Cardiac fibroblast (primary cell): ENCODE measurements at regions not wholly inside any gene's neighbourhood (a gene's known extent, or its start where the extent isn't known, plus 50 kb on each side); places are given as distances from the start of the nearest gene placed in this dataset.

ENCODE experiments used
- DNase-seq, 2 donors: peaks; one replicate each; pipeline versions ENCODE4 v3.0.0 to v3.0.0-alpha.2; 2010; ENCODE audit warnings: low read depth in 2 of 2
- H3K4me3 ChIP-seq, 2 donors: replicated peaks in 1 of 2; 1 replicate in 1 of 2; 2 replicates in 1 of 2; pipeline ENCODE4 v1.5.1; 2011; ENCODE audit warnings: low read depth in 2 of 2, low read length in 2 of 2, mild to moderate bottlenecking in 2 of 2, moderate library complexity in 1 of 2
- CTCF ChIP-seq: IDR thresholded peaks from one replicate; pipeline ENCODE4 v1.5.1; 2011; ENCODE audit warnings: low read depth, mild to moderate bottlenecking, low read length, inconsistent platforms

DNA sequence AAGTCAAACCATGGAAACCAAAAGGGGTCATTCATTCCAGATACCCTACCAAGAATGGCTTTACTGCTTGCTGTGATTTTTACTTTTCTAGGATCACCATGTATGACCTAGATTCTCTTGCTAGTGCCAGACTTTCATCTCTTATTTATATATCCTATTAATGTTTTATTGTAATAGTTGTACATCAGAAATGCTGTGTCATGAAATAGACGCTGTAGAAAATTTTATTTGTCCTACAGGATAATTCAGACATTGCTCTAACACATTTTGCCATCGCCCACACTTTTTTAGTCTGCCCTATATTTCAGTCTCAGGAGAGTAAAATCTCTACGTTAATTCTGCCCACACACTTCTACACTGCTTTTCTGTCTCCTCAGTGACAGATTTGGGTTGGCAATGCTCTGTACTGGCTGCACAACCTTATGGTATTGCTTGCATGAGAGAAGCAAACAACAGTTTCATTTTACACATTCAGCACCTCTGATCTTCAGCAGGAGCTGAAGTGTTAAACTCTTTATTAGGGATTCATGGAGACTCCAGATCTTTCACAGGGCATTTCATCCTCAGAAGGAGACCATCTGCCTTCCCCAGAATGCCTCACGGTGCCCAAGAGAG, 871.8 kb upstream of the CHAC2 start:
- no peak overlapping the region for H3K4me3 ChIP-seq
- TF ChIP-seq CTCF, result no peak
- DNase-seq, result no peak

- no peak overlapping the region for H3K4me3 ChIP-seq
- no peak for DNase-seq
- no peak for TF ChIP-seq CTCF
Measured at GRCh38 chr2:52886556-52886955, 881.0 kb upstream of the CHAC2 start.

- no peak for DNase-seq
- H3K4me3 ChIP-seq, result no peak overlapping the region
- no peak for TF ChIP-seq CTCF
Measured at GRCh38 chr2:52884761-52885352, 882.7 kb upstream of the CHAC2 start.

GRCh38 chr2:52882974-52883373, 884.6 kb upstream of the CHAC2 start:
- no peak for DNase-seq
- H3K4me3 ChIP-seq, result no peak overlapping the region
- no peak for TF ChIP-seq CTCF

- no peak overlapping the region for H3K4me3 ChIP-seq
- TF ChIP-seq CTCF, result no peak
- peak in 1 of 2 donors; percentile 24 for DNase-seq
Measured at GRCh38 chr2:52881606-52882005, 886.0 kb upstream of the CHAC2 start.

DNA sequence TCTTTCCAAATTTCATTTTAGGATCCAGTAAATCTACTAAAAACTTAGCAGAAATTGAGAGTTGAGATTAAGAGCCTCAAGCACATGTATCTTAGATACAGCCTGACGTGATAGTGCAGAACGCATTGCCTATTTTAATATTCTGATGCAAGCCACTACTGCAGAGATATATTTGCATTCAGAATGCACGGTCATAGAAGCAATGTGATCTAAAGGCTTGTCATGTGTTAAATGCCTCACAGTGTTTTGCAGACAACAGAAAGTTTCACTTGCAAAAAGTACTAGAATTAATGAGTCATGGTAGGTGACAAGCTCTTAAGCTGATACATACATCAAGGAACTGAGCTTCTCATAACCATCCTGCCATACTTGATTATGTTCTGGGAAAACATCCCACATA, 886.7 kb upstream of the CHAC2 start:
- no peak for TF ChIP-seq CTCF
- H3K4me3 ChIP-seq, result no peak overlapping the region
- DNase-seq, result no peak

DNA sequence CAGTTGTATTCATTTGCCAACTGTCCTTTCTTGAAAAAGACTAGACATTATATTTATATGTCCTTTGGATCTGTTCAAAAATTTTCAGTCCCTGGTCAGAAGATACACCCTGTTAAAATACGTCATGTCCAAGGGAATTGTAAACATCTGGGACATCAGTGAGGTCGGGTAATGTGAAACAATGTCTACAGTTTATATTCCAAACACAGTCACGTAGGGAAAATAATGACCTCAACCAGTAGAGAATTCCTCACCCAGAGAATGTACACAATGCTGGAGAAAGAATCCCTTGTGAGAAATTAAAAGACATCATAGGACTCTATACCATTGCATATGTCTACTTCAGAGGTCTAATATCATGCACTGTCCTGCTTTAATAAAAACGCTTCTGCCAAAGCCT, 888.0 kb upstream of the CHAC2 start:
- no peak overlapping the region for H3K4me3 ChIP-seq
- TF ChIP-seq CTCF, result no peak
- no peak for DNase-seq
